ENCODE measurements at regions not wholly inside any gene's neighbourhood (a gene's known extent, or its start where the extent isn't known, plus 50 kb on each side); places are given as distances from the start of the nearest gene placed in this dataset.
"Not testable (repeated sequence)": the region's sequence is repeated elsewhere in the genome, so short reads cannot be mapped to it uniquely, and the experiment has no call there.

- Histone ChIP-seq H3K4me3 (ENCODE audit: control insufficient read depth in 2 of 3, extremely low read depth in 1 of 3, insufficient read depth in 2 of 3, low read depth in 1 of 3, low read length in 3 of 3) (no peak overlapping the region), H3K4me1 (ENCODE audit: control insufficient read depth, extremely low read depth, insufficient read depth, low read length) (no peaks in the 10 kb centered on the region), H3K9me3 (ENCODE audit: control insufficient read depth, low read depth, low read length) (no peaks in the 10 kb centered on the region), H3K4me2 (ENCODE audit: control insufficient read depth, extremely low read depth, insufficient read depth, low read depth, low read length) (no peak overlapping the region), H3K36me3 (ENCODE audit: control insufficient read depth in 2 of 2, extremely low read depth in 1 of 2, insufficient read depth in 2 of 2, low read length in 2 of 2) (no peaks in the 10 kb centered on the region), H3K79me2 (ENCODE audit: control insufficient read depth, insufficient read depth, low read length) (no peaks in the 10 kb centered on the region), H3K9me1 (ENCODE audit: control insufficient read depth, extremely low read depth, insufficient read depth, low read length) (no peaks in the 10 kb centered on the region), H2AFZ (ENCODE audit: control insufficient read depth, low read length) (no peak overlapping the region), H3K27ac (ENCODE audit: control insufficient read depth, insufficient read depth, low read length) (no peak overlapping the region), H3K9ac (ENCODE audit: control insufficient read depth, extremely low read depth, insufficient read depth, low read length) (no peak overlapping the region), H3K27me3 (ENCODE audit: control insufficient read depth, extremely low read depth, insufficient read depth, low read length) (no peaks in the 10 kb centered on the region), H4K20me1 (ENCODE audit: control insufficient read depth, extremely low read depth, insufficient read depth, low read length) (no peaks in the 10 kb centered on the region)
- FAIRE-seq, result no peak
- dilution Hi-C loops (cut with MboI; ENCODE audit: extremely low pct_ligation_motif_present, low sequenced_read_pairs), result no loop called here
- TF ChIP-seq, protein P1, sequence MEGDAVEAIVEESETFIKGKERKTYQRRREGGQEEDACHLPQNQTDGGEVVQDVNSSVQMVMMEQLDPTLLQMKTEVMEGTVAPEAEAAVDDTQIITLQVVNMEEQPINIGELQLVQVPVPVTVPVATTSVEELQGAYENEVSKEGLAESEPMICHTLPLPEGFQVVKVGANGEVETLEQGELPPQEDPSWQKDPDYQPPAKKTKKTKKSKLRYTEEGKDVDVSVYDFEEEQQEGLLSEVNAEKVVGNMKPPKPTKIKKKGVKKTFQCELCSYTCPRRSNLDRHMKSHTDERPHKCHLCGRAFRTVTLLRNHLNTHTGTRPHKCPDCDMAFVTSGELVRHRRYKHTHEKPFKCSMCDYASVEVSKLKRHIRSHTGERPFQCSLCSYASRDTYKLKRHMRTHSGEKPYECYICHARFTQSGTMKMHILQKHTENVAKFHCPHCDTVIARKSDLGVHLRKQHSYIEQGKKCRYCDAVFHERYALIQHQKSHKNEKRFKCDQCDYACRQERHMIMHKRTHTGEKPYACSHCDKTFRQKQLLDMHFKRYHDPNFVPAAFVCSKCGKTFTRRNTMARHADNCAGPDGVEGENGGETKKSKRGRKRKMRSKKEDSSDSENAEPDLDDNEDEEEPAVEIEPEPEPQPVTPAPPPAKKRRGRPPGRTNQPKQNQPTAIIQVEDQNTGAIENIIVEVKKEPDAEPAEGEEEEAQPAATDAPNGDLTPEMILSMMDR (optimal IDR thresholded peaks at IDR 0.05 in 1 of 3, IDR thresholded peaks at IDR 0.05 in 1 of 3, conservative IDR thresholded peaks at IDR 0.05 in 1 of 3; ENCODE audit: extremely low read depth in 1 of 3, insufficient read depth in 2 of 3, low read length in 3 of 3), result no peak
- TF ChIP-seq EZH2 (IDR thresholded peaks at IDR 0.05; ENCODE audit: low read length), result no peak
- DNase-seq (ENCODE audit: low read depth, low spot score), result no peak
Measured at GRCh38 chr15:91369823-91370222, 269.8 kb downstream of the SV2B start.

GRCh38 chr15:91371345-91371744 is 271.3 kb downstream of the SV2B start:
- H4K20me1 ChIP-seq (ENCODE audit: control insufficient read depth, extremely low read depth, insufficient read depth, low read length); dilution Hi-C loops (cut with MboI; ENCODE audit: extremely low pct_ligation_motif_present, low sequenced_read_pairs); DNase-seq (ENCODE audit: low read depth, low spot score); H3K36me3 ChIP-seq (ENCODE audit: control insufficient read depth in 2 of 2, extremely low read depth in 1 of 2, insufficient read depth in 2 of 2, low read length in 2 of 2); H3K9ac ChIP-seq (ENCODE audit: control insufficient read depth, extremely low read depth, insufficient read depth, low read length); H3K9me1 ChIP-seq (ENCODE audit: control insufficient read depth, extremely low read depth, insufficient read depth, low read length); FAIRE-seq; H3K27ac ChIP-seq (ENCODE audit: control insufficient read depth, insufficient read depth, low read length); H2AFZ ChIP-seq (ENCODE audit: control insufficient read depth, low read length); H3K9me3 ChIP-seq (ENCODE audit: control insufficient read depth, low read depth, low read length); H3K79me2 ChIP-seq (ENCODE audit: control insufficient read depth, insufficient read depth, low read length); H3K27me3 ChIP-seq (ENCODE audit: control insufficient read depth, extremely low read depth, insufficient read depth, low read length); H3K4me3 ChIP-seq (ENCODE audit: control insufficient read depth in 2 of 3, extremely low read depth in 1 of 3, insufficient read depth in 2 of 3, low read depth in 1 of 3, low read length in 3 of 3); H3K4me2 ChIP-seq (ENCODE audit: control insufficient read depth, extremely low read depth, insufficient read depth, low read depth, low read length); H3K4me1 ChIP-seq (ENCODE audit: control insufficient read depth, extremely low read depth, insufficient read depth, low read length): not testable (repeated sequence)

DNA sequence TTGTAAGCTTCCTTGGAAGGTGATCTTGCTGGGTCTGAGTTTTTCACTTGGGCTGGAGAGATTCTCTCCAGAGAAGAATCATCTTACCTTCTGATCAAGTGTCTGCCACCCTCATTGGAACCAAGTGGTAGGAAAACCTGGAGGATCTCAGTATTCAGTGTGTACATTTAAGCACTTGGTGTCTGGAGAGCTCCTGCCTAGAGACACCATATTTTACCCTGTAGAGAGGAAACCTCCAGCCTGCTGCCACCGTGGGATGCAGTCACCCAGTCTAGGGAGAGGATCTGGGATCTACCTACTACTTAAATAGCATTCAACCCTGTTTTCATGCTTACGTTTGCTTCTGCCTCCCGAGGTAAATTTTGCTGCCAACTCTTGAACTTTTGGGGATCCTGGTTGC is 274.3 kb downstream of the SV2B start:
- Histone ChIP-seq H3K27ac (ENCODE audit: control insufficient read depth, insufficient read depth, low read length) (no peak overlapping the region), H3K9me1 (ENCODE audit: control insufficient read depth, extremely low read depth, insufficient read depth, low read length) (no peaks in the 10 kb centered on the region), H2AFZ (ENCODE audit: control insufficient read depth, low read length) (no peak overlapping the region), H3K4me3 (ENCODE audit: control insufficient read depth in 2 of 3, extremely low read depth in 1 of 3, insufficient read depth in 2 of 3, low read depth in 1 of 3, low read length in 3 of 3) (no peak overlapping the region), H4K20me1 (ENCODE audit: control insufficient read depth, extremely low read depth, insufficient read depth, low read length) (no peaks in the 10 kb centered on the region), H3K4me2 (ENCODE audit: control insufficient read depth, extremely low read depth, insufficient read depth, low read depth, low read length) (no peak overlapping the region), H3K79me2 (ENCODE audit: control insufficient read depth, insufficient read depth, low read length) (no peaks in the 10 kb centered on the region), H3K9me3 (ENCODE audit: control insufficient read depth, low read depth, low read length) (no peaks in the 10 kb centered on the region), H3K9ac (ENCODE audit: control insufficient read depth, extremely low read depth, insufficient read depth, low read length) (no peak overlapping the region), H3K27me3 (ENCODE audit: control insufficient read depth, extremely low read depth, insufficient read depth, low read length) (no peaks in the 10 kb centered on the region), H3K4me1 (ENCODE audit: control insufficient read depth, extremely low read depth, insufficient read depth, low read length) (no peaks in the 10 kb centered on the region), H3K36me3 (ENCODE audit: control insufficient read depth in 2 of 2, extremely low read depth in 1 of 2, insufficient read depth in 2 of 2, low read length in 2 of 2) (no peaks in the 10 kb centered on the region)
- FAIRE-seq (no peak), DNase-seq (ENCODE audit: low read depth, low spot score) (no peak)
- no peak for TF ChIP-seq EZH2 (IDR thresholded peaks at IDR 0.05; ENCODE audit: low read length)
- TF ChIP-seq, protein P1 (optimal IDR thresholded peaks at IDR 0.05 in 1 of 3, IDR thresholded peaks at IDR 0.05 in 1 of 3, conservative IDR thresholded peaks at IDR 0.05 in 1 of 3; ENCODE audit: extremely low read depth in 1 of 3, insufficient read depth in 2 of 3, low read length in 3 of 3), result no peak
- dilution Hi-C loops (cut with MboI; ENCODE audit: extremely low pct_ligation_motif_present, low sequenced_read_pairs), result no loop called here

Data from keratinocyte (primary cell).